ENCODE measurements at regions not wholly inside any gene's neighbourhood (a gene's known extent, or its start where the extent isn't known, plus 50 kb on each side); places are given as distances from the start of the nearest gene placed in this dataset.

GRCh38 chr14:58705066-58705465 is 67.3 kb downstream of the DACT1 start:
- H3K4me3 ChIP-seq (replicated peaks in 1 of 2; ENCODE audit: low read depth in 2 of 2, low read length in 2 of 2): no peak overlapping the region
- DNase-seq (ENCODE audit: low read depth in 2 of 2): no peak
- TF ChIP-seq, protein P1, sequence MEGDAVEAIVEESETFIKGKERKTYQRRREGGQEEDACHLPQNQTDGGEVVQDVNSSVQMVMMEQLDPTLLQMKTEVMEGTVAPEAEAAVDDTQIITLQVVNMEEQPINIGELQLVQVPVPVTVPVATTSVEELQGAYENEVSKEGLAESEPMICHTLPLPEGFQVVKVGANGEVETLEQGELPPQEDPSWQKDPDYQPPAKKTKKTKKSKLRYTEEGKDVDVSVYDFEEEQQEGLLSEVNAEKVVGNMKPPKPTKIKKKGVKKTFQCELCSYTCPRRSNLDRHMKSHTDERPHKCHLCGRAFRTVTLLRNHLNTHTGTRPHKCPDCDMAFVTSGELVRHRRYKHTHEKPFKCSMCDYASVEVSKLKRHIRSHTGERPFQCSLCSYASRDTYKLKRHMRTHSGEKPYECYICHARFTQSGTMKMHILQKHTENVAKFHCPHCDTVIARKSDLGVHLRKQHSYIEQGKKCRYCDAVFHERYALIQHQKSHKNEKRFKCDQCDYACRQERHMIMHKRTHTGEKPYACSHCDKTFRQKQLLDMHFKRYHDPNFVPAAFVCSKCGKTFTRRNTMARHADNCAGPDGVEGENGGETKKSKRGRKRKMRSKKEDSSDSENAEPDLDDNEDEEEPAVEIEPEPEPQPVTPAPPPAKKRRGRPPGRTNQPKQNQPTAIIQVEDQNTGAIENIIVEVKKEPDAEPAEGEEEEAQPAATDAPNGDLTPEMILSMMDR (IDR thresholded peaks at IDR 0.05; ENCODE audit: low read depth, low read length): no peak

DNA sequence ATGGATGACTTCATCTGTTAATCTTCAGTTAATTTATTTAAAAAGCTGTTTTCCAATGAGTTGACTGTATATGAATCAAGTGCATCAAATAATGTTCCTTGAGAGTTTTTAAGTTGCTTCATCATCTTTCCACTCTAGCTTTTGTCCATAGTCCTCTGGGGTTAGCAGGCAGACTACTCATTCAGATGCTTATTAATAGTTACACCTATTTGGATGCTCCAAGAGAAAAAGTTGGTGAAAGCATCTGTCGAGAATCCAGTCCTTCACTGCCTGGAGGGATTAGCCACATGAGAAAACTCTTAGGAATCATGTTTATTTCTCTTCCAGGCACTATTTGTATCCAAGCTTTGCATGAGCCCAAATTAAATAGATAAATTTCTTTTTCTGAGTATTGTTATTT is 70.2 kb downstream of the DACT1 start:
- TF ChIP-seq, protein P1 (IDR thresholded peaks at IDR 0.05; ENCODE audit: low read depth, low read length): no peak

GRCh38 chr14:58709949-58710348 is 72.2 kb downstream of the DACT1 start:
- DNase-seq (ENCODE audit: low read depth in 2 of 2): no peak
- no peak overlapping the region for H3K4me3 ChIP-seq (replicated peaks in 1 of 2; ENCODE audit: low read depth in 2 of 2, low read length in 2 of 2)
- TF ChIP-seq, protein P1 (IDR thresholded peaks at IDR 0.05; ENCODE audit: low read depth, low read length): no peak

More for the DNA sequence above, 70.2 kb downstream of the DACT1 start:
- H3K4me3 ChIP-seq (replicated peaks in 1 of 2; ENCODE audit: low read depth in 2 of 2, low read length in 2 of 2): no peak overlapping the region
- DNase-seq (ENCODE audit: low read depth in 2 of 2): no peak

DNA sequence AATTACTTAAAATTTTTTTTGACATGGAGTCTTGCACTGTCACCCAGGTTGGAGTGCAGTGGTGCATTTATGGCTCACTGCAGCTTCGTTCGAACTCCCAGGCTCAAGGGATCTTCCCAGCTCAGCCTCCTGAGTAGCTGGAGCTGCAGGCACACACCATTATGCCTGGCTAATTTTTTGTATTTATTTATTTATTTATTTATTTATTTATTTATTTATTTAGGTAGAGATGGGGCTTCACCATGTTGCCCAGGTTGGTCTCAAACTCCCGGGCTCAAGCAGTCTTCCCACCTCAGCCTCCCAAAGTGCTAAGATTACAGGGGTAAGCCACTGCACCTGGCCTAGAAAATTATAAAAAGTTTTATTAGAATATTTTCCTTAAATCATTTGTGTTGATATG is 73.6 kb downstream of the DACT1 start:
- no peak overlapping the region for H3K4me3 ChIP-seq (replicated peaks in 1 of 2; ENCODE audit: low read depth in 2 of 2, low read length in 2 of 2)
- TF ChIP-seq, protein P1 (IDR thresholded peaks at IDR 0.05; ENCODE audit: low read depth, low read length): no peak
- DNase-seq (ENCODE audit: low read depth in 2 of 2): no peak

DNA sequence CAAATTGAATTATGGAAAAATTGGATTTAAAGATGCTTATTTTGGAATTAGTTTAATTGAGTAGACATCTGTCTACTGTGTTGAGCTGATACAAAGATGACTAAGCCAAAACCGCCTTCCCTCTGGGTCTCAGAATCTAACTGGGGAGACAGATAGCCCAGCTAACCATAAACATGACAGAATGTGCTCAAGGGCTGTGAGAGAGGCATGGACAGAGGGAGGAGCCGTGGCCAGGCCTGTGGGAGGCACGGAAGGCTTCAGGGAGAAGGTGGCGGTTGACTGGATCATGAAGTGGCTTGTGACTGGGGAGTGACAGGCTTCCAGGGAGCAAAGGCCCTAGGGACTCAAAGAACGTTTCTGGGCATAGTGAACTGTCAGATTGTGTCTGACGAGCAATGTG is 74.6 kb downstream of the DACT1 start:
- no peak overlapping the region for H3K4me3 ChIP-seq (replicated peaks in 1 of 2; ENCODE audit: low read depth in 2 of 2, low read length in 2 of 2)
- TF ChIP-seq, protein P1 (IDR thresholded peaks at IDR 0.05; ENCODE audit: low read depth, low read length): no peak
- peak in 1 of 2 donors; percentile 13 for DNase-seq (ENCODE audit: low read depth in 2 of 2)

GRCh38 chr14:58713677-58714076 is 75.9 kb downstream of the DACT1 start:
- DNase-seq (ENCODE audit: low read depth in 2 of 2): no peak
- TF ChIP-seq, protein P1 (IDR thresholded peaks at IDR 0.05; ENCODE audit: low read depth, low read length): no peak
- H3K4me3 ChIP-seq (replicated peaks in 1 of 2; ENCODE audit: low read depth in 2 of 2, low read length in 2 of 2): no peak overlapping the region

DNA sequence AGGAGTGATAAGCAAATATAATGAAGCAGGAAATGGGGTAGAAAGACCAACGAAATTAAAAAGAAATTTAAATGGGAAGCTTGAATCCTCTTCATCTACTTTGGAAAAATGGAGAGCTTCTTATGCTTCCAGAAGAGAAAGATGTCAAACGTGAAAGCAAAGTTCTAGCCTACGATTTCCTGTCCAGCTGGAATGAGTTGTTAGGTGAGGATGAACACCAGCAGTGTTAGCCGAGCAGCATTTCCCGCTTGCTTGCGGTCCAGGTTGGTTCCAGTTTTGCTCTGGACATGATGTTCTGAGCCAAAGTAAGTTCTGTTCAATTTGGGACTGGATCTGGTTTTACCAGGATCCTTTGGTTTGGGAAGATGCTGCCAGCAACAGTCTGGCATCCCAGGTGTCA is 78.9 kb downstream of the DACT1 start:
- DNase-seq (ENCODE audit: low read depth in 2 of 2): peak in 1 of 2 donors; percentile 47
- TF ChIP-seq, protein P1 (IDR thresholded peaks at IDR 0.05; ENCODE audit: low read depth, low read length): no peak
- no peak overlapping the region for H3K4me3 ChIP-seq (replicated peaks in 1 of 2; ENCODE audit: low read depth in 2 of 2, low read length in 2 of 2)

All from cardiac fibroblast (primary cell).